ENCODE measurements at regions not wholly inside any gene's neighbourhood (a gene's known extent, or its start where the extent isn't known, plus 50 kb on each side); places are given as distances from the start of the nearest gene placed in this dataset.
"Not testable (repeated sequence)": the region's sequence is repeated elsewhere in the genome, so short reads cannot be mapped to it uniquely, and the experiment has no call there.

GRCh38 chr4:164659765-164660164, 94.2 kb upstream of the SMIM31 start:
- no peak for DNase-seq (ENCODE audit: low read depth)
- TF ChIP-seq, protein P1, sequence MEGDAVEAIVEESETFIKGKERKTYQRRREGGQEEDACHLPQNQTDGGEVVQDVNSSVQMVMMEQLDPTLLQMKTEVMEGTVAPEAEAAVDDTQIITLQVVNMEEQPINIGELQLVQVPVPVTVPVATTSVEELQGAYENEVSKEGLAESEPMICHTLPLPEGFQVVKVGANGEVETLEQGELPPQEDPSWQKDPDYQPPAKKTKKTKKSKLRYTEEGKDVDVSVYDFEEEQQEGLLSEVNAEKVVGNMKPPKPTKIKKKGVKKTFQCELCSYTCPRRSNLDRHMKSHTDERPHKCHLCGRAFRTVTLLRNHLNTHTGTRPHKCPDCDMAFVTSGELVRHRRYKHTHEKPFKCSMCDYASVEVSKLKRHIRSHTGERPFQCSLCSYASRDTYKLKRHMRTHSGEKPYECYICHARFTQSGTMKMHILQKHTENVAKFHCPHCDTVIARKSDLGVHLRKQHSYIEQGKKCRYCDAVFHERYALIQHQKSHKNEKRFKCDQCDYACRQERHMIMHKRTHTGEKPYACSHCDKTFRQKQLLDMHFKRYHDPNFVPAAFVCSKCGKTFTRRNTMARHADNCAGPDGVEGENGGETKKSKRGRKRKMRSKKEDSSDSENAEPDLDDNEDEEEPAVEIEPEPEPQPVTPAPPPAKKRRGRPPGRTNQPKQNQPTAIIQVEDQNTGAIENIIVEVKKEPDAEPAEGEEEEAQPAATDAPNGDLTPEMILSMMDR (IDR thresholded peaks at IDR 0.05; ENCODE audit: control insufficient read depth, insufficient read depth, low read depth, low read length, missing control alignments), result no peak
- no peak overlapping the region for H3K4me3 ChIP-seq (ENCODE audit: control insufficient read depth, low read depth, low read length)

DNA sequence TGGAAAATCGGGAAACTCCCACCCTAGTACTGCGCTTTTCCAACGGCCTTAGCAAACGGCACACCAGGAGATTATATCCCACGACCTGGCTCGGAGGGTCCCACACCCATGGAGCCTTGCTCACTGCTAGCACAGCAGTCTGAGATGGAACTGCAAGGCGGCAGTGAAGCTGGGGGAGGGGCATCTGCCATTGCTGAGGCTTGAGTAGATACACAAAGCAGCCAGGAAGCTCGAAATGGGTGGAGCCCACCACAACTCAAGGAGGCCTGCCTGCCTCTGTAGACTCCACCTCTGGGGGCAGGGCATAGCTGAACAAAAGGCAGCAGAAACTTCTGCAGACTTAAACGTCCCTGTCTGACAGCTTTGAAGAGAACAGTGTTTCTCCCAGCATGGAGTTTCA, 77.8 kb upstream of the SMIM31 start:
- DNase-seq (ENCODE audit: low read depth), result not testable (repeated sequence)

DNA sequence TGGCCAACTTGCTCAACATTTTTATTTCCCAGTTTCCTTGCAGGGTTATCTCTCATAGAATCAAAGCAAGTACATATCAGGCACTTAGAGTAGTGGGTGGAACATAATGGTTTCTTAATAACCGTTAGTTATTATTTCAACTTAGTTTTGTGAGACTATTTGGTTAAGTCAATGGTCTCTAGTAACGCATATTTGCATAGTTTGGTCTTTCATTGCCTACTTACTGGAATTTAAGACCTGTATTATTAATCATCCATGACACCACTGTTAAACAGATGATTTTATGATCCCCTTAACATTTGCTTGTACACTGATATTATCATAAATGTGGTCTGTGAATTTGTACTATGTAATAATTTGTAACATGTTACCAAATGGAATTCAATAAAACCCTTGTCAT, 70.9 kb upstream of the SMIM31 start:
- no peak for DNase-seq (ENCODE audit: low read depth)
- no peak overlapping the region for H3K4me3 ChIP-seq (ENCODE audit: control insufficient read depth, low read depth, low read length)

More for the DNA sequence above, 77.8 kb upstream of the SMIM31 start:
- H3K4me3 ChIP-seq (ENCODE audit: control insufficient read depth, low read depth, low read length), result not testable (repeated sequence)

GRCh38 chr4:164695650-164696049, 58.3 kb upstream of the SMIM31 start:
- H3K4me3 ChIP-seq (ENCODE audit: control insufficient read depth, low read depth, low read length), result no peak overlapping the region
- TF ChIP-seq, protein P1 (IDR thresholded peaks at IDR 0.05; ENCODE audit: control insufficient read depth, insufficient read depth, low read depth, low read length, missing control alignments), result no peak
- DNase-seq (ENCODE audit: low read depth), result no peak

More for the DNA sequence above, 70.9 kb upstream of the SMIM31 start:
- TF ChIP-seq, protein P1 (IDR thresholded peaks at IDR 0.05; ENCODE audit: control insufficient read depth, insufficient read depth, low read depth, low read length, missing control alignments), result no peak

- H3K4me3 ChIP-seq (ENCODE audit: control insufficient read depth, low read depth, low read length), result no peak overlapping the region
- DNase-seq (ENCODE audit: low read depth), result no peak
- TF ChIP-seq, protein P1 (IDR thresholded peaks at IDR 0.05; ENCODE audit: control insufficient read depth, insufficient read depth, low read depth, low read length, missing control alignments), result no peak
Measured at GRCh38 chr4:164700471-164700870, 53.5 kb upstream of the SMIM31 start.

GRCh38 chr4:164701665-164702064, 52.3 kb upstream of the SMIM31 start:
- no peak for DNase-seq (ENCODE audit: low read depth)

More at GRCh38 chr4:164701665-164702064, 52.3 kb upstream of the SMIM31 start:
- no peak overlapping the region for H3K4me3 ChIP-seq (ENCODE audit: control insufficient read depth, low read depth, low read length)
- TF ChIP-seq, protein P1 (IDR thresholded peaks at IDR 0.05; ENCODE audit: control insufficient read depth, insufficient read depth, low read depth, low read length, missing control alignments), result no peak

Measured in AG09309 (cell line).